Prostate gland (tissue), 2 donors: ENCODE measurements at regions not wholly inside any gene's neighbourhood (a gene's known extent, or its start where the extent isn't known, plus 50 kb on each side); places are given as distances from the start of the nearest gene placed in this dataset.

Experiments used
- DNase-seq: peaks from one replicate; pipeline ENCODE4 v3.0.0-alpha.2; 2019; ENCODE audit warnings: low spot score
- H3K27ac ChIP-seq, 2 donors: fragments of 200-600 bp; sonication (generic); 2 replicates each; pipeline ENCODE4 v1.5.1; 2017 to 2019
- H3K27me3 ChIP-seq: fragments of 200-600 bp; sonication (generic); replicated peaks from 2 replicates; pipeline ENCODE4 v1.5.1; 2019; ENCODE audit not compliant: insufficient read depth
- H3K36me3 ChIP-seq, 2 donors: fragments of 200-600 bp; sonication (generic); 1 replicate in 1 of 2; 2 replicates in 1 of 2; pipeline versions ENCODE4 v1.5.1 to v1.8.1; 2017 to 2019
- H3K4me1 ChIP-seq: fragments of 200-600 bp; sonication (generic); replicated peaks from 2 replicates; pipeline ENCODE4 v1.5.1; 2019
- H3K4me3 ChIP-seq, 2 donors: fragments of 200-600 bp; sonication (generic); 2 replicates each; pipeline ENCODE4 v1.5.1; 2017 to 2019
- H3K9me3 ChIP-seq: fragments of 200-600 bp; sonication (generic); 2 replicates; pipeline ENCODE4 v1.5.1; 2017
- POLR2A ChIP-seq: fragments of 450-650 bp; IDR thresholded peaks from one replicate; pipeline ENCODE4 v1.6.1; 2016; ENCODE audit warnings: antibody characterized with exemption, mild to moderate bottlenecking
- POLR2AphosphoS5 ChIP-seq: sonication (generic); formaldehyde crosslinking; IDR thresholded peaks from one replicate; pipeline ENCODE4 v1.6.1; 2017; ENCODE audit warnings: antibody characterized with exemption
- WGBS: methylation state at CpG from one replicate; pipeline ENCODE4 v1.1.5; 2018; 5-methylcytosine and 5-hydroxymethylcytosine counted together
- intact Hi-C: fragments of 100-400 bp; cut with DNase I; formaldehyde crosslinking; loops from one replicate; pipeline ENCODE4 v1.14.2; 2022
- TF ChIP-seq, protein P1 (sequence below), 4 experiments: fragments of 200-600 bp in 2 of 4; fragments of 450-650 bp in 2 of 4; sonication (generic) in 2 of 4; IDR thresholded peaks; 1 replicate in 3 of 4; 2 replicates in 1 of 4; pipeline ENCODE4 v1.5.1; 2016 to 2019; ENCODE audit warnings: antibody characterized with exemption in 4 of 4, mild to moderate bottlenecking in 2 of 4, moderate library complexity in 2 of 4

GRCh38 chr9:11002705-11003104 is 389.9 kb upstream of the PTPRD start:
- no peaks in the 10 kb centered on the region for H3K9me3 ChIP-seq
- 43% methylated on average over 1 of the region's 1 CpG for WGBS
- H3K4me1 ChIP-seq: no peaks in the 10 kb centered on the region
- TF ChIP-seq, protein P1, sequence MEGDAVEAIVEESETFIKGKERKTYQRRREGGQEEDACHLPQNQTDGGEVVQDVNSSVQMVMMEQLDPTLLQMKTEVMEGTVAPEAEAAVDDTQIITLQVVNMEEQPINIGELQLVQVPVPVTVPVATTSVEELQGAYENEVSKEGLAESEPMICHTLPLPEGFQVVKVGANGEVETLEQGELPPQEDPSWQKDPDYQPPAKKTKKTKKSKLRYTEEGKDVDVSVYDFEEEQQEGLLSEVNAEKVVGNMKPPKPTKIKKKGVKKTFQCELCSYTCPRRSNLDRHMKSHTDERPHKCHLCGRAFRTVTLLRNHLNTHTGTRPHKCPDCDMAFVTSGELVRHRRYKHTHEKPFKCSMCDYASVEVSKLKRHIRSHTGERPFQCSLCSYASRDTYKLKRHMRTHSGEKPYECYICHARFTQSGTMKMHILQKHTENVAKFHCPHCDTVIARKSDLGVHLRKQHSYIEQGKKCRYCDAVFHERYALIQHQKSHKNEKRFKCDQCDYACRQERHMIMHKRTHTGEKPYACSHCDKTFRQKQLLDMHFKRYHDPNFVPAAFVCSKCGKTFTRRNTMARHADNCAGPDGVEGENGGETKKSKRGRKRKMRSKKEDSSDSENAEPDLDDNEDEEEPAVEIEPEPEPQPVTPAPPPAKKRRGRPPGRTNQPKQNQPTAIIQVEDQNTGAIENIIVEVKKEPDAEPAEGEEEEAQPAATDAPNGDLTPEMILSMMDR (IDR thresholded peaks at IDR 0.05): no peak
- TF ChIP-seq POLR2A (no peak), POLR2AphosphoS5 (no peak)
- no peak overlapping the region for H3K4me3 ChIP-seq
- H3K27me3 ChIP-seq: no peaks in the 10 kb centered on the region
- intact Hi-C loops: no loop called here
- no peak overlapping the region for H3K27ac ChIP-seq
- no peak for DNase-seq
- no peaks in the 10 kb centered on the region for H3K36me3 ChIP-seq

GRCh38 chr9:11003836-11004235 is 391.0 kb upstream of the PTPRD start:
- intact Hi-C loops: no loop called here
- no peak for DNase-seq
- H3K9me3 ChIP-seq: no peaks in the 10 kb centered on the region
- H3K36me3 ChIP-seq: no peaks in the 10 kb centered on the region
- no peak overlapping the region for H3K4me3 ChIP-seq
- TF ChIP-seq POLR2A: no peak
- TF ChIP-seq, protein P1 (IDR thresholded peaks at IDR 0.05): no peak
- no peak for TF ChIP-seq POLR2AphosphoS5
- no peaks in the 10 kb centered on the region for H3K4me1 ChIP-seq
- no peak overlapping the region for H3K27ac ChIP-seq
- 79% methylated on average over 4 of the region's 4 CpGs for WGBS
- no peaks in the 10 kb centered on the region for H3K27me3 ChIP-seq

GRCh38 chr9:11011696-11012095 is 398.9 kb upstream of the PTPRD start:
- H3K36me3 ChIP-seq: no peaks in the 10 kb centered on the region
- intact Hi-C loops: no loop called here
- no peak for TF ChIP-seq POLR2A
- TF ChIP-seq, protein P1 (IDR thresholded peaks at IDR 0.05): no peak
- no peak for TF ChIP-seq POLR2AphosphoS5
- H3K9me3 ChIP-seq: no peaks in the 10 kb centered on the region
- WGBS: 95% methylated on average over 7 of the region's 7 CpGs
- H3K4me3 ChIP-seq: no peak overlapping the region
- no peaks in the 10 kb centered on the region for H3K4me1 ChIP-seq
- H3K27me3 ChIP-seq: no peaks in the 10 kb centered on the region
- no peak overlapping the region for H3K27ac ChIP-seq
- DNase-seq: no peak

- Histone ChIP-seq H3K27me3 (no peaks in the 10 kb centered on the region), H3K9me3 (no peaks in the 10 kb centered on the region), H3K27ac (no peak overlapping the region), H3K4me3 (no peak overlapping the region), H3K36me3 (no peaks in the 10 kb centered on the region), H3K4me1 (no peaks in the 10 kb centered on the region)
- TF ChIP-seq POLR2AphosphoS5: no peak
- TF ChIP-seq, protein P1 (IDR thresholded peaks at IDR 0.05): no peak
- no peak for TF ChIP-seq POLR2A
- intact Hi-C loops: no loop called here
- 87% methylated on average over 2 of the region's 2 CpGs for WGBS
- no peak for DNase-seq
Measured at GRCh38 chr9:11016081-11016480, 403.3 kb upstream of the PTPRD start.

- TF ChIP-seq POLR2AphosphoS5 (no peak), POLR2A (no peak)
- TF ChIP-seq, protein P1 (IDR thresholded peaks at IDR 0.05): no peak
- Histone ChIP-seq H3K4me3 (no peak overlapping the region), H3K36me3 (no peaks in the 10 kb centered on the region), H3K27ac (no peak overlapping the region), H3K4me1 (no peaks in the 10 kb centered on the region), H3K9me3 (no peaks in the 10 kb centered on the region), H3K27me3 (no peaks in the 10 kb centered on the region)
- 12% methylated on average over 2 of the region's 2 CpGs for WGBS
- DNase-seq: no peak
- intact Hi-C loops: no loop called here
Measured at GRCh38 chr9:11023201-11023600, 410.4 kb upstream of the PTPRD start.
